Peyer's patch (tissue), 4 donors: ENCODE measurements at regions not wholly inside any gene's neighbourhood (a gene's known extent, or its start where the extent isn't known, plus 50 kb on each side); places are given as distances from the start of the nearest gene placed in this dataset.

ENCODE experiments used
- POLR2A ChIP-seq, 2 donors: fragments of 450-650 bp; IDR thresholded peaks; one replicate each; pipeline ENCODE4 v1.5.1; 2017; ENCODE audit warnings: antibody characterized with exemption in 2 of 2, mild to moderate bottlenecking in 2 of 2, moderate library complexity in 2 of 2
- TF ChIP-seq, protein P1 (sequence below), 6 experiments: fragments of 450-650 bp in 4 of 6; fragments of 200-600 bp in 2 of 6; sonication (generic) in 1 of 6; IDR thresholded peaks; one replicate each; pipeline ENCODE4 v1.5.1; 2017 to 2019; ENCODE audit warnings: antibody characterized with exemption in 6 of 6, mild to moderate bottlenecking in 3 of 6, moderate library complexity in 1 of 6

DNA sequence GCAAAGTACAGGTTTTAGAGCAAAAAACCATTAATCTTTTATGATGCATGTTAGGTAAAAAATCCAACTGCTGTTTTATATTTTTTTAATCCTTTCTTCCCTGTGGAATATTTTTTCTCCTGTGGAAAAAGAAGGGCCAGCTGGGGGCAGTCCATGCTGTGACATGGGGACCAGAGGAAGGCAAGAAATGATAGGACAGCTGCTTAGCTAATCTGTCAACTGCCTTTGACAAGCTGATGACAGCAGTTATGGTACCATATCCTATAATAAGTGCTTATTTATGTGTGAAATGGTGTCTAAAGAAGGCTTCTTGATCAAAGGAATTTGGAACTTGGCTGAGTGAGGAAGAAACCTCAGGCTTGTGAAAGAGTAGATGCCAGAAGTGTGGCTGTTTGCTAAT is 452.4 kb upstream of the NOVA1 start:
- TF ChIP-seq, protein P1, sequence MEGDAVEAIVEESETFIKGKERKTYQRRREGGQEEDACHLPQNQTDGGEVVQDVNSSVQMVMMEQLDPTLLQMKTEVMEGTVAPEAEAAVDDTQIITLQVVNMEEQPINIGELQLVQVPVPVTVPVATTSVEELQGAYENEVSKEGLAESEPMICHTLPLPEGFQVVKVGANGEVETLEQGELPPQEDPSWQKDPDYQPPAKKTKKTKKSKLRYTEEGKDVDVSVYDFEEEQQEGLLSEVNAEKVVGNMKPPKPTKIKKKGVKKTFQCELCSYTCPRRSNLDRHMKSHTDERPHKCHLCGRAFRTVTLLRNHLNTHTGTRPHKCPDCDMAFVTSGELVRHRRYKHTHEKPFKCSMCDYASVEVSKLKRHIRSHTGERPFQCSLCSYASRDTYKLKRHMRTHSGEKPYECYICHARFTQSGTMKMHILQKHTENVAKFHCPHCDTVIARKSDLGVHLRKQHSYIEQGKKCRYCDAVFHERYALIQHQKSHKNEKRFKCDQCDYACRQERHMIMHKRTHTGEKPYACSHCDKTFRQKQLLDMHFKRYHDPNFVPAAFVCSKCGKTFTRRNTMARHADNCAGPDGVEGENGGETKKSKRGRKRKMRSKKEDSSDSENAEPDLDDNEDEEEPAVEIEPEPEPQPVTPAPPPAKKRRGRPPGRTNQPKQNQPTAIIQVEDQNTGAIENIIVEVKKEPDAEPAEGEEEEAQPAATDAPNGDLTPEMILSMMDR (IDR thresholded peaks at IDR 0.05) = no peak
- no peak for TF ChIP-seq POLR2A (IDR thresholded peaks at IDR 0.05)
